HEK293 (cell line): ENCODE measurements at regions not wholly inside any gene's neighbourhood (a gene's known extent, or its start where the extent isn't known, plus 50 kb on each side); places are given as distances from the start of the nearest gene placed in this dataset.
A peak's percentile ranks its signal among the peaks of the same experiment; 100 is the strongest.

ENCODE experiments used
- CTCF ChIA-PET: fragments of 350-600 bp; formaldehyde crosslinking; extraction: SDS; loops from one replicate; lab custom pipeline; 2021; ENCODE audit warnings: antibody characterized with exemption; lab: Yijun Ruan, JAX
- POLR2A ChIA-PET: fragments of 300-600 bp; formaldehyde crosslinking; extraction: SDS; loops from one replicate; lab custom pipeline; 2020; ENCODE audit warnings: antibody characterized with exemption, inconsistent platforms; lab: Yijun Ruan, JAX
- H3K27ac ChIP-seq: fragments of 200-500 bp; sonication (Bioruptor generic); 2 replicates; pipeline ENCODE4 v1.5.1; 2014; ENCODE audit warnings: low read depth, low read length, control low read depth, inconsistent platforms; ENCODE audit errors: extremely low read depth
- H3K36me3 ChIP-seq, 2 experiments: fragments of 200-500 bp in 1 of 2; sonication (Bioruptor generic) in 1 of 2; 1 replicate in 1 of 2; 2 replicates in 1 of 2; pipeline ENCODE4 v1.5.1; 2014 to 2017; ENCODE audit warnings: inconsistent platforms in 2 of 2, low read length in 2 of 2; ENCODE audit not compliant: control insufficient read depth in 2 of 2, insufficient read depth in 1 of 2
- H3K4me1 ChIP-seq: fragments of 200-500 bp; sonication (Bioruptor generic); 2 replicates; pipeline ENCODE4 v1.5.1; 2014; ENCODE audit warnings: mild to moderate bottlenecking, low read length, inconsistent platforms; ENCODE audit not compliant: control insufficient read depth, insufficient read depth
- H3K4me3 ChIP-seq: 2 replicates; pipeline ENCODE4 v1.5.1; 2011; ENCODE audit warnings: low read depth, mild to moderate bottlenecking, control low read depth, low read length, moderate library complexity
- H3K9me3 ChIP-seq: fragments of 200-500 bp; sonication (Bioruptor generic); 2 replicates; pipeline ENCODE4 v1.5.1; 2014; ENCODE audit warnings: low read depth, low read length, inconsistent platforms; ENCODE audit not compliant: control insufficient read depth, insufficient read depth
- GLI4 ChIP-seq: fragments of 450-650 bp; formaldehyde crosslinking; IDR thresholded peaks from 2 replicates; pipeline ENCODE4 v1.5.1; 2016; ENCODE audit warnings: missing biosample characterization, missing genetic modification characterization
- HIC1 ChIP-seq: fragments of 450-650 bp; formaldehyde crosslinking; IDR thresholded peaks from 2 replicates; pipeline ENCODE4 v1.5.1; 2016; ENCODE audit warnings: missing biosample characterization, missing genetic modification characterization
- PRDM6 ChIP-seq: fragments of 450-650 bp; formaldehyde crosslinking; IDR thresholded peaks from 2 replicates; pipeline ENCODE4 v1.5.1; 2017; ENCODE audit warnings: missing biosample characterization, missing genetic modification characterization
- SP7 ChIP-seq: fragments of 450-650 bp; formaldehyde crosslinking; IDR thresholded peaks from 2 replicates; pipeline ENCODE4 v1.5.1; 2016; ENCODE audit warnings: missing biosample characterization, missing genetic modification characterization
- ZBTB21 ChIP-seq: fragments of 450-650 bp; formaldehyde crosslinking; IDR thresholded peaks from 2 replicates; pipeline ENCODE4 v1.5.1; 2017; ENCODE audit warnings: missing biosample characterization, missing genetic modification characterization
- ZIC2 ChIP-seq: fragments of 450-650 bp; formaldehyde crosslinking; IDR thresholded peaks from 2 replicates; pipeline ENCODE4 v1.5.1; 2016; ENCODE audit warnings: missing biosample characterization, missing genetic modification characterization
- ZNF157 ChIP-seq: fragments of 450-650 bp; formaldehyde crosslinking; IDR thresholded peaks from 2 replicates; pipeline ENCODE4 v1.5.1; 2016; ENCODE audit warnings: missing biosample characterization, missing genetic modification characterization
- ZNF169 ChIP-seq: fragments of 450-650 bp; formaldehyde crosslinking; IDR thresholded peaks from 2 replicates; pipeline ENCODE4 v1.5.1; 2016; ENCODE audit warnings: missing biosample characterization, missing genetic modification characterization
- ZNF302 ChIP-seq: fragments of 450-650 bp; formaldehyde crosslinking; IDR thresholded peaks from 2 replicates; pipeline ENCODE4 v1.5.1; 2016; ENCODE audit warnings: missing biosample characterization, missing genetic modification characterization, low read depth
- ZNF37A ChIP-seq: fragments of 450-650 bp; IDR thresholded peaks from 2 replicates; pipeline ENCODE4 v1.5.1; 2018; ENCODE audit warnings: missing biosample characterization, missing genetic modification characterization
- ZNF423 ChIP-seq: fragments of 450-650 bp; formaldehyde crosslinking; IDR thresholded peaks from 2 replicates; pipeline ENCODE4 v1.5.1; 2016; ENCODE audit warnings: missing biosample characterization, missing genetic modification characterization
- ZNF48 ChIP-seq: fragments of 450-650 bp; formaldehyde crosslinking; IDR thresholded peaks from 2 replicates; pipeline ENCODE4 v1.5.1; 2016; ENCODE audit warnings: missing biosample characterization, missing genetic modification characterization
- ZNF521 ChIP-seq: fragments of 450-650 bp; formaldehyde crosslinking; IDR thresholded peaks from 2 replicates; pipeline ENCODE4 v1.5.1; 2017; ENCODE audit warnings: missing biosample characterization, mild to moderate bottlenecking, missing genetic modification characterization
- ZNF560 ChIP-seq: fragments of 450-650 bp; formaldehyde crosslinking; IDR thresholded peaks from 2 replicates; pipeline ENCODE4 v1.5.1; 2017; ENCODE audit warnings: missing biosample characterization, missing genetic modification characterization, borderline replicate concordance
- ZNF76 ChIP-seq: fragments of 450-650 bp; formaldehyde crosslinking; IDR thresholded peaks from 2 replicates; pipeline ENCODE4; 2016; ENCODE audit warnings: low read depth, missing biosample characterization, missing genetic modification characterization, borderline replicate concordance
- ZNF776 ChIP-seq: fragments of 450-650 bp; formaldehyde crosslinking; IDR thresholded peaks from 2 replicates; pipeline ENCODE4 v1.5.0; 2017; ENCODE audit warnings: missing biosample characterization, missing genetic modification characterization, borderline replicate concordance
- TF ChIP-seq, protein P1 (sequence below): fragments of 450-650 bp; formaldehyde crosslinking; IDR thresholded peaks from 2 replicates; pipeline ENCODE4 v1.5.0; 2017; ENCODE audit warnings: missing biosample characterization, missing genetic modification characterization, borderline replicate concordance
- TF ChIP-seq, protein P2 (sequence below): fragments of 450-650 bp; formaldehyde crosslinking; IDR thresholded peaks from 2 replicates; pipeline ENCODE4 v1.5.1; 2016; ENCODE audit warnings: missing biosample characterization, missing genetic modification characterization
- TF ChIP-seq, protein P3 (sequence below): fragments of 450-650 bp; formaldehyde crosslinking; IDR thresholded peaks from 2 replicates; pipeline ENCODE4 v1.5.1; 2017; ENCODE audit warnings: missing biosample characterization, missing genetic modification characterization
- TF ChIP-seq, protein P4 (sequence below): fragments of 450-650 bp; formaldehyde crosslinking; IDR thresholded peaks from 2 replicates; pipeline ENCODE4 v1.5.1; 2016; ENCODE audit warnings: missing biosample characterization, missing genetic modification characterization

GRCh38 chr17:83151056-83151441, 71.6 kb downstream of the METRNL start (continued):
- no peak for TF ChIP-seq ZNF521
- TF ChIP-seq HIC1, result no peak
- TF ChIP-seq, protein P1, sequence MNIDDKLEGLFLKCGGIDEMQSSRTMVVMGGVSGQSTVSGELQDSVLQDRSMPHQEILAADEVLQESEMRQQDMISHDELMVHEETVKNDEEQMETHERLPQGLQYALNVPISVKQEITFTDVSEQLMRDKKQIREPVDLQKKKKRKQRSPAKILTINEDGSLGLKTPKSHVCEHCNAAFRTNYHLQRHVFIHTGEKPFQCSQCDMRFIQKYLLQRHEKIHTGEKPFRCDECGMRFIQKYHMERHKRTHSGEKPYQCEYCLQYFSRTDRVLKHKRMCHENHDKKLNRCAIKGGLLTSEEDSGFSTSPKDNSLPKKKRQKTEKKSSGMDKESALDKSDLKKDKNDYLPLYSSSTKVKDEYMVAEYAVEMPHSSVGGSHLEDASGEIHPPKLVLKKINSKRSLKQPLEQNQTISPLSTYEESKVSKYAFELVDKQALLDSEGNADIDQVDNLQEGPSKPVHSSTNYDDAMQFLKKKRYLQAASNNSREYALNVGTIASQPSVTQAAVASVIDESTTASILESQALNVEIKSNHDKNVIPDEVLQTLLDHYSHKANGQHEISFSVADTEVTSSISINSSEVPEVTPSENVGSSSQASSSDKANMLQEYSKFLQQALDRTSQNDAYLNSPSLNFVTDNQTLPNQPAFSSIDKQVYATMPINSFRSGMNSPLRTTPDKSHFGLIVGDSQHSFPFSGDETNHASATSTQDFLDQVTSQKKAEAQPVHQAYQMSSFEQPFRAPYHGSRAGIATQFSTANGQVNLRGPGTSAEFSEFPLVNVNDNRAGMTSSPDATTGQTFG, result no peak
- no peak for TF ChIP-seq ZNF76 (tag by site-specific recombination)
- TF ChIP-seq ZNF37A (tag by site-specific recombination), result no peak
- no peak for TF ChIP-seq ZNF302 (tag by site-specific recombination)
- TF ChIP-seq ZNF169 (tag by site-specific recombination), result no peak
- TF ChIP-seq GLI4 (tag by site-specific recombination), result no peak
- TF ChIP-seq SP7 (tag by site-specific recombination), result no peak
- no peak for TF ChIP-seq ZNF157 (tag by site-specific recombination)
- no peak for TF ChIP-seq ZBTB21 (tag by site-specific recombination)

DNA sequence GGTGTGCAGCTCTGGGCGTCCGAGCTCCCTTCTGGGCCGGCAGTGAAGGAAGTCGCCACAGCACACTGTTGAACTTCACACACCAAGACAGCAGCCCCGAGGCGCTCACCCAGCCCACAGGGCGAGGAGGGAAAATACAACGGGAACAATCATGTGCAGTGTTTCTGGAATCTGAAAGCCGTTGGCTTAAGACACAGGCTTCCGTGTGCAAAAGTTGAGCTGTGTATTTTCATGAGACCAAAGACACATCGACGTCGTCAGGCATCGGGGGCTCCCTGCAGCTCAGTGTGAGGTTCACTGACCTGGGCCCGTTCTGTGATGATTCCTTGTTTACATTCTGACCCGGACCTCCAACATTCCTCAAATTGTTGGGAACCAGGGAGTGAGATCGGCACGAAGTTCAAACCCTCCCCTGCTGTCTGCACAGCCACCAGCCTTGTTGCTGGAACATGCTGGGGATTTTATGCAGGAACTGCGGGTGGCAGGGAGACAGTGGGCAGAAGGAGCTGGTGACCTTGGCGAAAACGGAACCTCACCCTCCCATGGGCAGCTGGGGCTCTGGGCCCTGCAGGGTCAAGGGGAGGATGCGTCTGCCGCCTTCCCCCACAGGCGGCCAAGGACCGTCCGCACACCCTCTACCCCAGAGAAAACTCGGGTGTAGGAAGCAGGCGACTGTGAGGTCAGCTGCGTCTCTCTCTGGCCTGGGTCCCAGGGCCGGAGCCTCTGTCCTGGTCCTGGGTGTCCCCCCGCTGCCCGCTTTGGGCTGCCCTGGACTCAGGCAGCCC, 72.2 kb downstream of the METRNL start:
- TF ChIP-seq ZIC2 (tag by site-specific recombination), result 0 out of 2 replicates have a peak, but pooled peaks have one; percentile 23
- TF ChIP-seq, protein P2, sequence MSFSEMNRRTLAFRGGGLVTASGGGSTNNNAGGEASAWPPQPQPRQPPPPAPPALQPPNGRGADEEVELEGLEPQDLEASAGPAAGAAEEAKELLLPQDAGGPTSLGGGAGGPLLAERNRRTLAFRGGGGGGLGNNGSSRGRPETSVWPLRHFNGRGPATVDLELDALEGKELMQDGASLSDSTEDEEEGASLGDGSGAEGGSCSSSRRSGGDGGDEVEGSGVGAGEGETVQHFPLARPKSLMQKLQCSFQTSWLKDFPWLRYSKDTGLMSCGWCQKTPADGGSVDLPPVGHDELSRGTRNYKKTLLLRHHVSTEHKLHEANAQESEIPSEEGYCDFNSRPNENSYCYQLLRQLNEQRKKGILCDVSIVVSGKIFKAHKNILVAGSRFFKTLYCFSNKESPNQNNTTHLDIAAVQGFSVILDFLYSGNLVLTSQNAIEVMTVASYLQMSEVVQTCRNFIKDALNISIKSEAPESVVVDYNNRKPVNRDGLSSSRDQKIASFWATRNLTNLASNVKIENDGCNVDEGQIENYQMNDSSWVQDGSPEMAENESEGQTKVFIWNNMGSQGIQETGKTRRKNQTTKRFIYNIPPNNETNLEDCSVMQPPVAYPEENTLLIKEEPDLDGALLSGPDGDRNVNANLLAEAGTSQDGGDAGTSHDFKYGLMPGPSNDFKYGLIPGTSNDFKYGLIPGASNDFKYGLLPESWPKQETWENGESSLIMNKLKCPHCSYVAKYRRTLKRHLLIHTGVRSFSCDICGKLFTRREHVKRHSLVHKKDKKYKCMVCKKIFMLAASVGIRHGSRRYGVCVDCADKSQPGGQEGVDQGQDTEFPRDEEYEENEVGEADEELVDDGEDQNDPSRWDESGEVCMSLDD (tag by site-specific recombination), result no peak
- no peak overlapping the region for H3K27ac ChIP-seq
- no peaks in the 10 kb centered on the region for H3K4me1 ChIP-seq
- no peaks in the 10 kb centered on the region for H3K9me3 ChIP-seq
- no peaks in the 10 kb centered on the region for H3K36me3 ChIP-seq
- ChIA-PET POLR2A (no interaction called here), CTCF (interaction anchor here (0.6 kb wide), 2 partner anchors 8 to 231 kb away, joined by 3 to 4 read pairs; no protein-coding TSS in a partner anchor)
- H3K4me3 ChIP-seq, result no peak overlapping the region

GRCh38 chr17:83152227-83152744, 72.9 kb downstream of the METRNL start:
- Histone ChIP-seq H3K36me3 (no peaks in the 10 kb centered on the region), H3K4me3 (no peak overlapping the region), H3K4me1 (no peaks in the 10 kb centered on the region), H3K27ac (no peak overlapping the region), H3K9me3 (no peaks in the 10 kb centered on the region)
- POLR2A ChIA-PET, result no interaction called here
- CTCF ChIA-PET, result no interaction called here
- TF ChIP-seq ZNF560 (tag by site-specific recombination) (no peak), ZNF48 (tag by site-specific recombination) (no peak), ZNF423 (tag by site-specific recombination) (no peak), ZNF776 (tag by site-specific recombination) (no peak), PRDM6 (no peak)
- TF ChIP-seq, protein P3, sequence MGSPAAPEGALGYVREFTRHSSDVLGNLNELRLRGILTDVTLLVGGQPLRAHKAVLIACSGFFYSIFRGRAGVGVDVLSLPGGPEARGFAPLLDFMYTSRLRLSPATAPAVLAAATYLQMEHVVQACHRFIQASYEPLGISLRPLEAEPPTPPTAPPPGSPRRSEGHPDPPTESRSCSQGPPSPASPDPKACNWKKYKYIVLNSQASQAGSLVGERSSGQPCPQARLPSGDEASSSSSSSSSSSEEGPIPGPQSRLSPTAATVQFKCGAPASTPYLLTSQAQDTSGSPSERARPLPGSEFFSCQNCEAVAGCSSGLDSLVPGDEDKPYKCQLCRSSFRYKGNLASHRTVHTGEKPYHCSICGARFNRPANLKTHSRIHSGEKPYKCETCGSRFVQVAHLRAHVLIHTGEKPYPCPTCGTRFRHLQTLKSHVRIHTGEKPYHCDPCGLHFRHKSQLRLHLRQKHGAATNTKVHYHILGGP (tag by site-specific recombination), result no peak
- TF ChIP-seq, protein P4, sequence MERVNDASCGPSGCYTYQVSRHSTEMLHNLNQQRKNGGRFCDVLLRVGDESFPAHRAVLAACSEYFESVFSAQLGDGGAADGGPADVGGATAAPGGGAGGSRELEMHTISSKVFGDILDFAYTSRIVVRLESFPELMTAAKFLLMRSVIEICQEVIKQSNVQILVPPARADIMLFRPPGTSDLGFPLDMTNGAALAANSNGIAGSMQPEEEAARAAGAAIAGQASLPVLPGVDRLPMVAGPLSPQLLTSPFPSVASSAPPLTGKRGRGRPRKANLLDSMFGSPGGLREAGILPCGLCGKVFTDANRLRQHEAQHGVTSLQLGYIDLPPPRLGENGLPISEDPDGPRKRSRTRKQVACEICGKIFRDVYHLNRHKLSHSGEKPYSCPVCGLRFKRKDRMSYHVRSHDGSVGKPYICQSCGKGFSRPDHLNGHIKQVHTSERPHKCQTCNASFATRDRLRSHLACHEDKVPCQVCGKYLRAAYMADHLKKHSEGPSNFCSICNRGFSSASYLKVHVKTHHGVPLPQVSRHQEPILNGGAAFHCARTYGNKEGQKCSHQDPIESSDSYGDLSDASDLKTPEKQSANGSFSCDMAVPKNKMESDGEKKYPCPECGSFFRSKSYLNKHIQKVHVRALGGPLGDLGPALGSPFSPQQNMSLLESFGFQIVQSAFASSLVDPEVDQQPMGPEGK (tag by site-specific recombination), result no peak
